Skeletal muscle cell (primary cell): ENCODE measurements at regions not wholly inside any gene's neighbourhood (a gene's known extent, or its start where the extent isn't known, plus 50 kb on each side); places are given as distances from the start of the nearest gene placed in this dataset.

ENCODE experiments used
- DNase-seq: peaks from one replicate; pipeline ENCODE4 v3.0.0-alpha.2; 2010; ENCODE audit warnings: low read depth
- H3K4me3 ChIP-seq: 2 replicates; pipeline ENCODE4 v1.5.1; 2011; ENCODE audit warnings: low read depth, mild to moderate bottlenecking, control low read depth, low read length, moderate library complexity

DNA sequence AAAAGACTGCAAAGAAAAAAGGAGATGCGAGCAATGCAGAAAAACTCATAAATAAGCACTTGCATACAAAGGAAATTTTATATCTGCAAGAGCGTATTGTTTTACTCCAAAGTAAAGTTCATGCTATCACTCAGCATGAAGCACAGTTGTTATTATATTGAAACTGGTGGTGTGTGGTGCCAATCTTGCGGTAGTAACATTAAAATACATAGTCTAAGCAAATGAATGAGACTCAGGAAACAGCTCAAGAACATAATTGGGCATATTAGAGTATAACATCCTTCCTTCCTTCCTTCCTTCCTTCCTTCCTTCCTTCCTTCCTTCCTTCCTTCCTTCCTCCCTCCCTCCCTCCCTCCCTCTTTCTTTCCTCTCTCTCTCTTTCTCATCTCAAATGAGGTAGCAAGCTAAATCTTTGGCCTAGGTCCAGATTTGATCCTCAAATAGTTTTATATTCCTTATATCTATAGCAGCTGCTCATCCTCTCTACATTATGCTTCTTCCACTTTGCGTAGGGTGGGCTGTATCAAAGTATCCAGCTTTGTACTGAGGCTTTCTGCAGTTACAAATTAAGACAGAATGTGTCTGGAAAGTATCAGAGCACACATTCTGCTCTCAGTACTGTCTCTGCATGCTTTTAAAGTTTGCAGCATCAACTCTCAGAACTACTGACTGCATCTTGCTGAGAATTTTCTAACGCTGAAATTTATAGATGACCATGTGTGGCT, 718.3 kb downstream of the RERGL start:
- H3K4me3 ChIP-seq, result no peak overlapping the region
- DNase-seq, result no peak

DNA sequence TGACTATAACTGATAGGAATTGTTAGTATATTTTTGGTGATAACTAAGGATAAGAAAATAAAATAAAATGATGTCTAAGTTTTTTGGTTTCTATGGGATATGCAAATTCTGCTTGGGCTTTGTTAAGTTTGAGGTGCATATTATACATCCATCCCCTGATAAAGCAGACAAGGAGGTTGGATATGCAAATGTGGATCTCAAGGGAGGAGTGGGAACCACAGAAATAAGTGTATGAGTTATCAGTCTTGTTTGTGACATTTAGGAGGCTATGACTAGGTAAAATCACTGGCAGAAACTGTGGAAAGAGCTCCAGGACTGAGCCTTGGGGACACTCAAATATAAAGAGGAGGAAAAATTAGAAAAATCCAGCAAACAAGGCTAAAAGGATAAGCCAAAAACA, 719.4 kb downstream of the RERGL start:
- DNase-seq, result no peak
- no peak overlapping the region for H3K4me3 ChIP-seq

- no peak for DNase-seq
- H3K4me3 ChIP-seq, result no peak overlapping the region
Measured at GRCh38 chr12:17369556-17369955, 720.4 kb downstream of the RERGL start.

DNA sequence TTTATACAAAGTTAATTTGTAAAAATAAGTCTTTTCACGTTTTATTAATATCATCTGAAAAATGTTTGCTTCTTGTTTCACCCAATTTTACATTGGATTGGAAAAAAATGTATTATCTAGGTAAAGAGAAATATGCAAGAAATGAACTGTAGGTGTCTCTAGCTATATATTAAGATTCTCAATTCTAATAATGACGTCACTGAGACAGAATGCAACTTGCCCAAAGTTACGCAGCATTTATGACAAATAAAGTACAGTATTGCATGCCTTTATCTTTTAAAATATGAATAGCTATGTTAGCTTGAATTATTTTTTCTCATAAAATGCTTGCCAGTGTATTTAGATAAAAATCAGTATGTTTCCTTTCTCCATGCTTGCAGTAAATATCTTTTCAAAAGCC, 728.8 kb downstream of the RERGL start:
- DNase-seq, result no peak
- H3K4me3 ChIP-seq, result no peak overlapping the region

DNA sequence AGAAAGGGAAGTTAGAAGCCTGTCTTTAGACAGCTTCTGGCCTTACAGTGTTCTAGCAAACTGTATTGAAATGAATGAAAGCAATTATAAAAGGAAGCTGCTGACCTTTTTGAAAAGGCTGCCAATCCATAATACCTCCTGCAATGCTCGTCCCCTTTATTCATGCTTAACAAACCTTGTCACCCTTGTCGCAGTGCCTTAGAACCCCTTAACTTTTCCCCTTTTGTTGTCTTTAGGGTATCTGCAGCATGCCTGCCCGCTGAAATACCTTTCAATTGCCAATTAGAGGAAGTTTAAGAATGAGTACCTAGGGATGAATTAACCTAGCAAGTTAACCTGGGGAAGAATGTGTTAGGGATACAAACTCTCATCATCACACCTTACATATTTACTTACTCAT, 731.2 kb downstream of the RERGL start:
- H3K4me3 ChIP-seq, result no peak overlapping the region
- no peak for DNase-seq

- DNase-seq, result no peak
- no peak overlapping the region for H3K4me3 ChIP-seq
Measured at GRCh38 chr12:17357396-17357795, 732.6 kb downstream of the RERGL start.

DNA sequence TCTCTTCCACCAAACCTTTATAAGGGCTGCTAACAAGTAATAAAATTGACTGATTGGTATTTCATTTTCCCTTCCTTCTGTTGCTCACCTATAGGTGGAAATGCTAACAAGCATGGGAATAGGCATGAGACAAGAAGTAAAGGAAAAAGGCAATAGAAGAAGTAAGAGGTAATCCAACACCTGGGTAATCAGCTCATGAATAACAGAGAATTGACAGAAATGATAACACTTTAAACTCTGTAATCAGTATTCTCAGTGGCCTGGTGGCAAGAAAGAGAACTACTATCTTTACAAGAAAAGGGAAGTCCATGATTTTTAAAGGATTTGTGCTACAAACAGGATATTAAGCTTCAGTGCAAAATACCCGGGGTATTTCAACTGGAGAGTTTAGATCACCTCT, 737.8 kb downstream of the RERGL start:
- no peak for DNase-seq
- no peak overlapping the region for H3K4me3 ChIP-seq

DNA sequence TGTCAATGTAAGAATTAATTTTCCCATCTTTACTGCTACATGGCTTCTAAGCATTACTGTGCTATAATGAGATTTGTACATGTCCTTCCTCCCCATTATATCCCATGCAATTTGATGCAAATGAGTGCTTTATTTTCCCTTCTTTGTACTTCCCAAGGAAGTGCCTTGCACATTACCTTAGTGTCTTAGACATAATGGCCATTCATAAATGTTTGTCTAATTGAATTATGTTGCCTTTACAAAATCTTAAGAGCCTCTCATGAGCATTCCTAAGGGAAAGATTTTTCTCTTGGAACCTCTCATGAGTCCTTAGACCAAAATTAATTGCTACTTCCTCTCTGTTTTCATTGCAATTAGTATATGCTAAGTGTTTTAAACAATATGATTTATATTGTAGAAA, 741.7 kb downstream of the RERGL start:
- DNase-seq, result no peak
- H3K4me3 ChIP-seq, result no peak overlapping the region

GRCh38 chr12:17344649-17345048, 738.7 kb upstream of the LMO3 start:
- no peak overlapping the region for H3K4me3 ChIP-seq
- no peak for DNase-seq

DNA sequence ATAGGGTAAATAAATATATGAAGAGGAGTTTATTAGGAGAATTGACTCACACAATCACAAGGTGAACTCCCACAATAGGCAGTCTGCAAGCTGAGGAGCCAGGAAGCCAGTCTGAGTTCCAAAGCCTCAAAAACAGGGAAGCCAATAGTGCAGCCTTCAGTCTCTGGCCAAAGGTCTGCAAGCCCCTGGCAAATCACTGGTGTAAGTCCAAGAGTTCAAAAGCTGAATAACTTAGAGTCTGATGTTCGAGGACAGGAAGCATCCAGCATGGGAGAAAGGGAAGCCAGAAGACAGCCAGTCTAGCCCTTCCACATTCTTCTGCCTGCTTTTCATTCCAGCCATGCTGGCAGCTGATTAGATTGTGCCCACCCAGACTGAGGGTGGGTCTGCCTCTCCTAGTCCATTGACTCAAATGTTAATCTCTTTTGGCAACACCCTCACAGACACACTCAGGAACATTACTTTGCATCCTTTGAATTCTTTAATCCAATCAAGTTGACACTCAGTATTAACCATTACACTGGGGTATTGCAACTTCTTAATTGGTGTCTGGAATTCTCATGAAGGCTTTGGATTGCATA, 736.5 kb upstream of the LMO3 start:
- DNase-seq, result no peak
- no peak overlapping the region for H3K4me3 ChIP-seq

GRCh38 chr12:17335487-17335886, 729.5 kb upstream of the LMO3 start:
- no peak for DNase-seq
- H3K4me3 ChIP-seq, result no peak overlapping the region

- DNase-seq, result no peak
- H3K4me3 ChIP-seq, result no peak overlapping the region
Measured at GRCh38 chr12:17334784-17335183, 728.8 kb upstream of the LMO3 start.

DNA sequence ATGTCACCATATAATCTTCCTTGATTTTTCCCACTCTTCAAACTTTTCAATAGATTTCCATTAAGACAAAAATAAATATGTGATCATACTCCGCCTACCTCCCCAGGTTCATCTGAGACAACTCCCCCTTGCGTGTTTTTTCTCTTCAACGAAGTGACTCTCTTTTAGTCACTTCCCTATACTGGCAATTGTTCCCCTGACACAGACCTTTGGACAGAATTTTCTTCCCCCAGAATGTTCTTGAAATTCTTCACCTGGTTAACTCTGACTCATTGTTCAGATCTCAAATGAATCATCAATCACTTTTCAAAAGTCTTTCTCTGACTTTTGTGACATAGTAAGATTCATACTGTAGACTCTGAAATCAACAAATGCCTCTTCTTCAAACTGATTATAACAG, 727.3 kb upstream of the LMO3 start:
- DNase-seq, result no peak
- no peak overlapping the region for H3K4me3 ChIP-seq

DNA sequence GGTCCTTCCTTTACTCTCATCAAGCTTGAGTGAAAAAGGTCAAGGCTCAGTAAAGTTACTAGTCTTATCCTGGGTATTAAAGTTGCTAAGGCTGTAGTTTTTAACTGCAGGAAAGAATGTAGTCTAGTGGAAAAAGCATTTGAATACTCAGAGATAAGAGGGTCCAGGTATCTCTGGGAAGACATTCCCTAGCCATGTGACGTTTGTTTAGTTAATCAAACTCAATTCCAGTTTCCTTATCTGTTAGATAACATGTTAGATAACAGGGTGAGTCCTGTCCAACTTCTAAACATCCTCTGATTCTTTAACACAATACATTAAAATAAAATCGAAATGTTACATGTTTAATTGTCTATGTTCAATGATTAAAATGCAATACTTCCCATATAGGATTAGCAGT, 720.7 kb upstream of the LMO3 start:
- DNase-seq, result no peak
- H3K4me3 ChIP-seq, result no peak overlapping the region

DNA sequence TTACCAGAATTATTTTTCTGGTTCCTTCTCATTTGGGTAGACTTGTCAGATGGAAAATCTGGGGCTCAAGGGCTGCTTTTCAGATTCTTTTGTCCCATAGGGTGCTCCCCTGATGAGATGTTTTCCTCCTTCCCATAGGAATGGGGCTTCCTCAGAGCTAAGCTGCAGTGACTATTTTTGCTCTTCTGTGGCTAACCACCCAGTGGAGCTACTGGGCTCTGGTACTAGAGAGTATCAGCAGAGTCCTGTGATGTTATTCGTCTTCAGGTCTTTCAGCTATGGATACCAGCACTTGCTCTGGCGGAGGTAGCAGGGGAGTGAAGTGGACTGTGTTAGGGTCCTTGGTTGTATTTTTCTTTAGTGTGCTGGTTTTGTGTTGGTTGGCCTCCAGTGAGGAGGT, 716.1 kb upstream of the LMO3 start:
- DNase-seq, result no peak
- H3K4me3 ChIP-seq, result no peak overlapping the region

DNA sequence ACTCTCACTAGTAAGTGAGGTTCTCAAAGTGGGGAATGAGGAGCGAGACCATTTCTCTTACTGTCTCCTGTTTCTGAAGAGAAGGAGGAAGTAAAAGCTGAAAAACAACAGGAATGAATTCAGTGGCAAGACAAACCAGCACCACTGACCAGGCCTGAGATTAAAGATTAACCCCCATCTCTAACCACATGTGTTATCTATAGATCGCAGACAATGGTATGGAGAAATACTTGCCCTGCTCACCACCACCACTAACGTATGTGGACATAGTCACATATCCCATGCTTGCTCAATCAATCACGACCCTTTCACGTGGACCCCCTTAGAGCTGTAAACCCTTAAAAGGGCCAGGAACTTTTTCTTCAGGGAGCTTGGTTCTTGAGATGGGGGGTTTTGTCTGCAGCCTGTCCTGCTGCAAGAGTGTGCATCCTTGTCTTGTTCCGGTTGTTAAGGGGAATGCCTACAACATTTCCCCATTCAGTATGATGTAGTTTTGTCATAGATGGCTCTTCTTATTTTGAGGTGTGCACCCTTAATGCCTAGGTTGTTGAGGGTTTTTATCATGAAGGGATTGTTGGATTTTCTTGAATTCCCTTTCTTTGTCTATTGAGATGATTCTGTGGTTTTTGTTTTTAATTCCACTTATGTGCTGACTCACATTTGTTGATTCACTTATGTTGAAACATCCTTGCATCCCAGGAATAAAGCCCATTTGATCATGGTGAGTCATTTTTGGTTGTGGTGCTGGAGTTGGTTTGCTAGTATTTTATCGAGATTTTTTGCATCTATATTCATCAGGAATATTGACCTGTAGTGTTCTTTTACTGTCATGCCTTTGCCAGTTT, 698.8 kb upstream of the LMO3 start:
- no peak overlapping the region for H3K4me3 ChIP-seq
- DNase-seq, result no peak

DNA sequence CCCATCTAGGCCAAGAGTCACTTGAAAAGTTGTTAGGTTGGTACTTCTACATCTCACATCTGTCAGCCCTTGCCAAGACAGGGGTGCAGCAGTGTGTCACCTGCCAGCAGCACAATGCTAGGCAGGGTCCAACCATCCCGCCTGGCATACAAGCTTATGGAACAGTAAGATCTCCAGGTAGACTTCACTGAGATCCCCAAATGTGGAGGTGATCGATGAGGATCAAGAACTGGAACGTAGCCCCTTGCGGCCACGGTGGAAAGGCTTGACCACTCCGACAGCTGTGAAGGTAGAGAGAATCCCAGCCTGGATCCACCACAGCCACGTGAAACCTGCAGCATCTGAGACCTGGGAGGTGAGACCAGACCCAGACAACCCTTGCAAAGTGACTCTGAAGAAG, 696.0 kb upstream of the LMO3 start:
- DNase-seq, result no peak
- no peak overlapping the region for H3K4me3 ChIP-seq

DNA sequence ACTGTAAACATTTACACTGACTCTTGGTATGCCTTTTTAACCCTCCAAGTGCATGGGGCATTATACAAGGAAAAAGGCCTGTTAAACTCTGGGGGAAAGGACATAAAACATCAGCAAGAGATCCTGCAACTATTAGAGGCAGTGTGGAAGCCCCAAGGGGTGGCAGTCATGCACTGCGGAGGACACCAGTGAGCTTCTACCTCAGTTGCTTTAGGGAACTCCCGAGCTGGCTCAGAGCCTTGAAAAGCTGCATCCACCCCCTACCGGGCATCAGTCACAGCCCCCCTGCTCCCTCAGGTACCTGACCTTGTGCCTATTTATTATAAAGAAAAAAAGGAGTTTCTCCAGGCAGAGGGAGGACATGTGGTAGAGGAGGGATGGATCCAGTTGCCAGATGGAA, 695.6 kb upstream of the LMO3 start:
- no peak overlapping the region for H3K4me3 ChIP-seq
- no peak for DNase-seq

- DNase-seq, result no peak
- no peak overlapping the region for H3K4me3 ChIP-seq
Measured at GRCh38 chr12:17296882-17297281, 690.9 kb upstream of the LMO3 start.

DNA sequence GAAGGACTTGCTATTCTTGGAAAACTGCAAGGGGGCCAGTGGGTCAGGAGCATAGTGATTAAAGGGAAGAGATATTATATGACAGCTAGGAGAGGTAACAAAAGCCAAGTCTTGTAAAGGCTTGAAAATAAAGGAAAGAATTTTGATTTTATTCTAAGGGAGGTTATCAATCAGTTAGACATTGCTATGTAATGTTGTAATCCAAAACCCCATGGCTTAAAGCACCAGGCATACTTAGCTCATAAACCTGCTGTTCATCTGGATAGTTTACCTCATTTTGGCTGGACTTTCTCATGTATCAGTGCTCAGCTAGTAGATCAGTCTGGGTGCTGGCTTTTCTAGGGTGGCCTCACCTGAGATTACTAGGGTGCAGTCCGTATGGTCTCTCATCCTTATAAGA, 680.9 kb upstream of the LMO3 start:
- no peak overlapping the region for H3K4me3 ChIP-seq
- DNase-seq, result no peak

DNA sequence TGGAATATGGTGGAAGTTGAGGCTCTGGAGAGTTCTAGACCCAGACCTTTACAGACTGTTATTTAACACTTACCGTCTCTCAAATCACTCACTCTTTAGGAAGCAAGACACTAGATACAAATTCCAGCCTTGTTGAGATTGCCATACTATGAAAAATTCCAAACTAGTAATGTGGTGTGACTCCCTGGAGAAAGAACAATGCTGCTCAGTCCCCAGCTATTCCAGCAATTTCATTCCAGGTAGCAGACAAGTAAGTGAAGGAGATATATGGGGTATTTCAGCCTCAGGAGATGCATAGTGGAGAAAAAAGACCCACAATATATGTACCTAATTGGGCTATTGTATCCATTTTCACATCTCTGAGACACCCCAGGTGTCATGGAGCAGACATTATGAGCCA, 678.9 kb upstream of the LMO3 start:
- no peak for DNase-seq

More for the DNA sequence above, 678.9 kb upstream of the LMO3 start:
- no peak overlapping the region for H3K4me3 ChIP-seq
